GM12872 (cell line): ENCODE measurements at regions not wholly inside any gene's neighbourhood (a gene's known extent, or its start where the extent isn't known, plus 50 kb on each side); places are given as distances from the start of the nearest gene placed in this dataset.

Experiments used
- TF ChIP-seq, protein P1 (sequence below): IDR thresholded peaks from 3 replicates; pipeline ENCODE4 v1.5.1; 2011; ENCODE audit warnings: low read depth, mild to moderate bottlenecking, low read length, moderate library complexity; ENCODE audit not compliant: insufficient read depth

- TF ChIP-seq, protein P1, sequence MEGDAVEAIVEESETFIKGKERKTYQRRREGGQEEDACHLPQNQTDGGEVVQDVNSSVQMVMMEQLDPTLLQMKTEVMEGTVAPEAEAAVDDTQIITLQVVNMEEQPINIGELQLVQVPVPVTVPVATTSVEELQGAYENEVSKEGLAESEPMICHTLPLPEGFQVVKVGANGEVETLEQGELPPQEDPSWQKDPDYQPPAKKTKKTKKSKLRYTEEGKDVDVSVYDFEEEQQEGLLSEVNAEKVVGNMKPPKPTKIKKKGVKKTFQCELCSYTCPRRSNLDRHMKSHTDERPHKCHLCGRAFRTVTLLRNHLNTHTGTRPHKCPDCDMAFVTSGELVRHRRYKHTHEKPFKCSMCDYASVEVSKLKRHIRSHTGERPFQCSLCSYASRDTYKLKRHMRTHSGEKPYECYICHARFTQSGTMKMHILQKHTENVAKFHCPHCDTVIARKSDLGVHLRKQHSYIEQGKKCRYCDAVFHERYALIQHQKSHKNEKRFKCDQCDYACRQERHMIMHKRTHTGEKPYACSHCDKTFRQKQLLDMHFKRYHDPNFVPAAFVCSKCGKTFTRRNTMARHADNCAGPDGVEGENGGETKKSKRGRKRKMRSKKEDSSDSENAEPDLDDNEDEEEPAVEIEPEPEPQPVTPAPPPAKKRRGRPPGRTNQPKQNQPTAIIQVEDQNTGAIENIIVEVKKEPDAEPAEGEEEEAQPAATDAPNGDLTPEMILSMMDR = no peak
Observed at GRCh38 chr12:131251336-131252101, 297.8 kb downstream of the ADGRD1 start.

- TF ChIP-seq, protein P1 = no peak
Observed at GRCh38 chr12:131253376-131254026, 299.8 kb downstream of the ADGRD1 start.

GRCh38 chr12:131254374-131254773 is 300.7 kb downstream of the ADGRD1 start:
- TF ChIP-seq, protein P1 = no peak

DNA sequence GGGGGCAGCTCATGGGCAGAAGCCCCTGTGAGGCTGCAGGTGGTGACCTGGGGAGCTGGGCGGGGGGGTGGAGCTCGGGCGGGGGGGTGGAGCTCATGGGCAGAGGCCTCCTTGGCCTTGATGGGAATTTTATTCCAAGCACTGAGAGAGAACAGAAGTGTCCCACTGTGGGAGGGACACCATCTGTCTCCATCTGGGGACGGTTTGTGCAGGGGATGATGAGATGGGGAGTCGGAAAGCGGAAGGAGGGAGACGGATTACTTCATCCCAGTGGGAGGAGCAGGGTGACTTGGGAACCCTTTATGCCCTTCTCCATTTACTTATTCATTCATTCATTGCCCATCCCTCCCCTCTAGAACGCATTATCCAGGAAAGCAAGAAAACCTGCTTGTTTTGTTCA is 304.7 kb downstream of the ADGRD1 start:
- TF ChIP-seq, protein P1 = no peak

DNA sequence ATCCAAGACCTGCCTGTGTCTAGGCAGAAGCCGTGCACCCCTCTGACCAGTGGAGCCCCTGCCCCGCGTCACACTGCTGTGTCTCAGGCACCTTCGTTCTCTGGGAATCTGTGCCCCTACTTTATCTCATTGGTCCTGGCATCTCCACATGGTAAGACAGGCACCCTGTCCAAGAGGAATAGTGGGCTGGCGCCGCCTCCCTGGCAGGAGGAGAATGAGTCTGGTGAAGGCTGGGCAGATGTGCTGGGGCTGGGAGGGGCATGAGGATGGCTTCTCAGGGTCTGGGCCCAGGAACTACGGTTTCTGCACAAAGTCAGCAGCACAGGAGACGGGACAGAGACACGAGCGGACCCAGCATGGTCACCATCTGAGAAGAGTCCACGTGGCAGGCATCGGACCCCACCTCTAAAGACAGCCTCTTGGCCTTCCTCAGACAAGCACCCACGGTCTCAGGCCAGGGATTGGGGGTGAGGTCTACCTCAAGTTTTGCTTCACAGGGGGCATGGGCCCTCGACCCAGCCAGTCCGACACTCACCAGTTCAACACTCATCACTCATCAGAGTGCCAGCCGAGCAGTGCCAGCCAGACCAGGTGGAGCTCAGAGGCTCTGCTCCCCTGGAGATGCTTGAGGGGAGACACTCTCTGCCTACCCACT is 306.7 kb downstream of the ADGRD1 start:
- TF ChIP-seq, protein P1 = no peak

- TF ChIP-seq, protein P1 = no peak
Observed at GRCh38 chr12:131260954-131261353, 307.2 kb downstream of the ADGRD1 start.

GRCh38 chr12:131261906-131262305 is 308.2 kb downstream of the ADGRD1 start:
- TF ChIP-seq, protein P1 = no peak
